ENCODE measurements at regions not wholly inside any gene's neighbourhood (a gene's known extent, or its start where the extent isn't known, plus 50 kb on each side); places are given as distances from the start of the nearest gene placed in this dataset.

- no peak for TF ChIP-seq POLR2A (IDR thresholded peaks at IDR 0.05)
- TF ChIP-seq CTCF (IDR thresholded peaks at IDR 0.05 in 8 of 11, conservative IDR thresholded peaks at IDR 0.05 in 3 of 11), result no peak
Observed at GRCh38 chr4:156073976-156074375, 120.3 kb upstream of the CTSO start.

All from spleen (tissue), 7 donors.